OCI-LY7 (cell line): ENCODE measurements at regions not wholly inside any gene's neighbourhood (a gene's known extent, or its start where the extent isn't known, plus 50 kb on each side); places are given as distances from the start of the nearest gene placed in this dataset.

ENCODE experiments used
- EZH2phosphoT487 ChIP-seq: fragments of 200-600 bp; sonication (generic); IDR thresholded peaks from 2 replicates; pipeline ENCODE4 v1.6.1; 2018; ENCODE audit warnings: low read depth, borderline replicate concordance, mild to moderate bottlenecking, mixed run types, antibody characterized with exemption, low read length, moderate library complexity, mixed read lengths
- TF ChIP-seq, protein P1 (sequence below): fragments of 200-600 bp; sonication (generic); conservative IDR thresholded peaks from 2 replicates; pipeline ENCODE4 v1.5.1; 2014; ENCODE audit warnings: mild to moderate bottlenecking, antibody characterized with exemption, low read length, moderate library complexity, mixed read lengths

DNA sequence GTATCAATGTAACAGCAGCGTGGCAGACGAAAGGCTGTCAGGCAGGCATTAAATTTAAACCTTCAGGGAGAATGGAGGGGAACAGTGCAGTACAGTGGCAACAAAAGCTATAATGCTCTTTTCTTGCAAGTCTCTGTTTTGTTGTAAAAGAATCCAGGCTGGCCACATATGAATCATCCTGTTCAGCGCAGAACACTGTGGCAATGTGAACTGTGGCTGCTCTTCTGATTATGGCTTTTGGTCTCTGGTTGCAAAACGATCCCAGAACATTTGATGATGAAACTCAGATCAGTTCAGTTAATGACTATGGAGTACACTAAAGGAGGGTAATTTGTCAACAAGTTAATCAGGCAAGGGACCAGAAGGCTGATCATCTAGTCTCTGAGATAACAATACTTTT lies 219.7 kb upstream of the SGO1 start:
- TF ChIP-seq, protein P1, sequence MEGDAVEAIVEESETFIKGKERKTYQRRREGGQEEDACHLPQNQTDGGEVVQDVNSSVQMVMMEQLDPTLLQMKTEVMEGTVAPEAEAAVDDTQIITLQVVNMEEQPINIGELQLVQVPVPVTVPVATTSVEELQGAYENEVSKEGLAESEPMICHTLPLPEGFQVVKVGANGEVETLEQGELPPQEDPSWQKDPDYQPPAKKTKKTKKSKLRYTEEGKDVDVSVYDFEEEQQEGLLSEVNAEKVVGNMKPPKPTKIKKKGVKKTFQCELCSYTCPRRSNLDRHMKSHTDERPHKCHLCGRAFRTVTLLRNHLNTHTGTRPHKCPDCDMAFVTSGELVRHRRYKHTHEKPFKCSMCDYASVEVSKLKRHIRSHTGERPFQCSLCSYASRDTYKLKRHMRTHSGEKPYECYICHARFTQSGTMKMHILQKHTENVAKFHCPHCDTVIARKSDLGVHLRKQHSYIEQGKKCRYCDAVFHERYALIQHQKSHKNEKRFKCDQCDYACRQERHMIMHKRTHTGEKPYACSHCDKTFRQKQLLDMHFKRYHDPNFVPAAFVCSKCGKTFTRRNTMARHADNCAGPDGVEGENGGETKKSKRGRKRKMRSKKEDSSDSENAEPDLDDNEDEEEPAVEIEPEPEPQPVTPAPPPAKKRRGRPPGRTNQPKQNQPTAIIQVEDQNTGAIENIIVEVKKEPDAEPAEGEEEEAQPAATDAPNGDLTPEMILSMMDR = no peak
- TF ChIP-seq EZH2phosphoT487 = no peak
